Stimulated activated CD4-positive, alpha-beta T cell treated with anti-CD3 and anti-CD28 coated beads, Interleukin-15, amount 100 ng/mL, for 1 hour (primary cell): ENCODE measurements at regions not wholly inside any gene's neighbourhood (a gene's known extent, or its start where the extent isn't known, plus 50 kb on each side); places are given as distances from the start of the nearest gene placed in this dataset.

Experiments
- DNase-seq, 2 donors: peaks; one replicate each; pipeline ENCODE4 v3.0.0-alpha.2; 2020; ENCODE audit warnings: low read depth in 1 of 2, low spot score in 1 of 2

GRCh38 chr4:106454021-106454420 lies 85.4 kb upstream of the GIMD1 start:
- DNase-seq: no peak

- no peak for DNase-seq
These were observed 82.5 kb upstream of the GIMD1 start for GRCh38 chr4:106451091-106451490.

- DNase-seq: no peak
These were observed 81.7 kb upstream of the GIMD1 start for GRCh38 chr4:106450249-106450648.

GRCh38 chr4:106444557-106444956 lies 76.0 kb upstream of the GIMD1 start:
- DNase-seq: no peak

- DNase-seq: no peak
These were observed 62.2 kb upstream of the GIMD1 start for GRCh38 chr4:106430797-106431196.

GRCh38 chr4:106429885-106430284 lies 61.3 kb upstream of the GIMD1 start:
- DNase-seq: no peak

- DNase-seq: no peak
These were observed 57.5 kb upstream of the GIMD1 start for GRCh38 chr4:106426069-106426468.

- DNase-seq: no peak
These were observed 57.0 kb upstream of the GIMD1 start for GRCh38 chr4:106425576-106425975.

- DNase-seq: no peak
These were observed 55.8 kb upstream of the GIMD1 start for GRCh38 chr4:106424426-106424825.

- DNase-seq: no peak
These were observed 55.2 kb upstream of the GIMD1 start for GRCh38 chr4:106423791-106424190.

GRCh38 chr4:106422766-106423165 lies 54.2 kb upstream of the GIMD1 start:
- DNase-seq: no peak

- DNase-seq: no peak
These were observed 53.1 kb upstream of the GIMD1 start for GRCh38 chr4:106421441-106422296.

- no peak for DNase-seq
These were observed 49.9 kb upstream of the GIMD1 start for GRCh38 chr4:106418444-106418843.
